ENCODE measurements at regions not wholly inside any gene's neighbourhood (a gene's known extent, or its start where the extent isn't known, plus 50 kb on each side); places are given as distances from the start of the nearest gene placed in this dataset.
A peak's percentile ranks its signal among the peaks of the same experiment; 100 is the strongest.

- DNase-seq: no peak
These were observed 523.2 kb downstream of the KLF12 start for GRCh38 chr13:73610799-73611592.

- peak; percentile 17 for DNase-seq
These were observed 525.3 kb downstream of the KLF12 start for GRCh38 chr13:73608711-73609485.

- no peak for DNase-seq
These were observed 526.1 kb downstream of the KLF12 start for GRCh38 chr13:73608157-73608516.

- DNase-seq: no peak
These were observed 526.6 kb downstream of the KLF12 start for GRCh38 chr13:73607489-73608156.

- no peak for DNase-seq
These were observed 530.6 kb downstream of the KLF12 start for GRCh38 chr13:73603646-73604045.

GRCh38 chr13:73602295-73602694 is 531.9 kb downstream of the KLF12 start:
- DNase-seq: no peak

GRCh38 chr13:73601708-73602107 is 532.5 kb downstream of the KLF12 start:
- DNase-seq: no peak

GRCh38 chr13:73599232-73600128 is 534.7 kb downstream of the KLF12 start:
- no peak for DNase-seq

GRCh38 chr13:73598020-73598712 is 536.0 kb downstream of the KLF12 start:
- no peak for DNase-seq

GRCh38 chr13:73596382-73596781 is 537.6 kb downstream of the KLF5 start:
- DNase-seq: no peak

GRCh38 chr13:73593199-73593765 is 534.5 kb downstream of the KLF5 start:
- DNase-seq: no peak

- DNase-seq: no peak
These were observed 533.1 kb downstream of the KLF5 start for GRCh38 chr13:73591861-73592260.

GRCh38 chr13:73590795-73591194 is 532.0 kb downstream of the KLF5 start:
- no peak for DNase-seq

GRCh38 chr13:73585236-73585635 is 526.4 kb downstream of the KLF5 start:
- no peak for DNase-seq

GRCh38 chr13:73583331-73583730 is 524.5 kb downstream of the KLF5 start:
- no peak for DNase-seq

GRCh38 chr13:73580513-73581267 is 521.9 kb downstream of the KLF5 start:
- no peak for DNase-seq

- no peak for DNase-seq
These were observed 520.9 kb downstream of the KLF5 start for GRCh38 chr13:73579574-73580274.

GRCh38 chr13:73578251-73578875 is 519.6 kb downstream of the KLF5 start:
- no peak for DNase-seq

- no peak for DNase-seq
These were observed 517.5 kb downstream of the KLF5 start for GRCh38 chr13:73576291-73576690.
